H9 (cell line): ENCODE measurements at regions not wholly inside any gene's neighbourhood (a gene's known extent, or its start where the extent isn't known, plus 50 kb on each side); places are given as distances from the start of the nearest gene placed in this dataset.

Experiments used
- DNase-seq: peaks from one replicate; pipeline ENCODE4 v3.0.0-alpha.2; 2017
- H2AFZ ChIP-seq: one replicate; pipeline ENCODE4 v1.6.1; 2013; ENCODE audit warnings: mild to moderate bottlenecking, low read length, control low read depth, moderate library complexity
- H2AK5ac ChIP-seq: 2 replicates; pipeline ENCODE4 v1.6.1; 2013; ENCODE audit warnings: low read length, control low read depth, mixed read lengths; ENCODE audit not compliant: insufficient read length
- H2BK120ac ChIP-seq: one replicate; pipeline ENCODE4 v1.6.1; 2013; ENCODE audit warnings: low read depth, mild to moderate bottlenecking, low read length, control low read depth, inconsistent platforms; ENCODE audit not compliant: poor library complexity, severe bottlenecking
- H2BK12ac ChIP-seq: 2 replicates; pipeline ENCODE4 v1.6.1; 2013; ENCODE audit warnings: low read length, control low read depth, mixed read lengths, low read depth; ENCODE audit not compliant: insufficient read length
- H2BK15ac ChIP-seq: 2 replicates; pipeline ENCODE4 v1.6.1; 2013; ENCODE audit warnings: low read depth, low read length, control low read depth
- H2BK20ac ChIP-seq: one replicate; pipeline ENCODE4 v1.6.1; 2013; ENCODE audit warnings: low read depth, mild to moderate bottlenecking, low read length, control low read depth, inconsistent platforms; ENCODE audit not compliant: poor library complexity, severe bottlenecking
- H2BK5ac ChIP-seq: 2 replicates; pipeline ENCODE4 v1.6.1; 2013; ENCODE audit warnings: low read length, control low read depth, mixed read lengths; ENCODE audit not compliant: insufficient read length
- H3K14ac ChIP-seq: 2 replicates; pipeline ENCODE4 v1.6.1; 2013; ENCODE audit warnings: low read length, control low read depth; ENCODE audit not compliant: insufficient read depth
- H3K18ac ChIP-seq: 2 replicates; pipeline ENCODE4 v1.6.1; 2013; ENCODE audit warnings: low read depth, mild to moderate bottlenecking, mixed read lengths, low read length, control low read depth; ENCODE audit not compliant: insufficient read length
- H3K23ac ChIP-seq: 2 replicates; pipeline ENCODE4 v1.6.1; 2013; ENCODE audit warnings: low read length, control low read depth, mixed read lengths, low read depth; ENCODE audit not compliant: insufficient read length
- H3K23me2 ChIP-seq: 2 replicates; pipeline ENCODE4 v1.6.1; 2013; ENCODE audit warnings: low read depth, mild to moderate bottlenecking, mixed read lengths, low read length, control low read depth; ENCODE audit not compliant: insufficient read length, poor library complexity, severe bottlenecking
- H3K27ac ChIP-seq: 2 replicates; pipeline ENCODE4 v1.5.1; 2013; ENCODE audit warnings: low read length, control low read depth, mixed read lengths, low read depth; ENCODE audit not compliant: insufficient read length
- H3K27me3 ChIP-seq: 2 replicates; pipeline ENCODE4 v1.6.1; 2013; ENCODE audit warnings: low read length, control low read depth, inconsistent platforms; ENCODE audit not compliant: insufficient read depth
- H3K4ac ChIP-seq: 2 replicates; pipeline ENCODE4 v1.6.1; 2013; ENCODE audit warnings: low read depth, mild to moderate bottlenecking, control low read depth, inconsistent platforms, low read length, moderate library complexity
- H3K4me1 ChIP-seq: 2 replicates; pipeline ENCODE4 v1.6.1; 2013; ENCODE audit warnings: low read length, control low read depth, inconsistent platforms; ENCODE audit not compliant: insufficient read depth
- H3K4me2 ChIP-seq: 2 replicates; pipeline ENCODE4 v1.6.1; 2013; ENCODE audit warnings: low read length, control low read depth, mixed read lengths; ENCODE audit not compliant: insufficient read length, insufficient read depth
- H3K56ac ChIP-seq: 2 replicates; pipeline ENCODE4 v1.6.1; 2013; ENCODE audit warnings: low read depth, mild to moderate bottlenecking, mixed read lengths, low read length, control low read depth; ENCODE audit not compliant: insufficient read length
- H3K79me1 ChIP-seq: 2 replicates; pipeline ENCODE4 v1.6.1; 2013; ENCODE audit warnings: low read depth, mild to moderate bottlenecking, moderate library complexity, low read length, control low read depth, inconsistent platforms; ENCODE audit not compliant: insufficient read depth, poor library complexity, severe bottlenecking
- H3K79me2 ChIP-seq: 2 replicates; pipeline ENCODE4 v1.6.1; 2013; ENCODE audit warnings: low read length, control low read depth, inconsistent platforms; ENCODE audit not compliant: insufficient read depth
- H3K9ac ChIP-seq: 2 replicates; pipeline ENCODE4 v1.6.1; 2013; ENCODE audit warnings: low read length, control low read depth, mixed read lengths; ENCODE audit not compliant: insufficient read length; ENCODE audit errors: extremely low read depth
- H3K9me3 ChIP-seq: one replicate; pipeline ENCODE4 v1.6.1; 2013; ENCODE audit warnings: low read depth, low read length, inconsistent platforms; ENCODE audit not compliant: control insufficient read depth
- H3T11ph ChIP-seq: one replicate; pipeline ENCODE4 v1.6.1; 2013; ENCODE audit warnings: mild to moderate bottlenecking, low read length, control low read depth, inconsistent platforms
- H4K20me1 ChIP-seq: one replicate; pipeline ENCODE4 v1.6.1; 2013; ENCODE audit not compliant: control insufficient read depth, insufficient read length, insufficient read depth
- H4K5ac ChIP-seq: 2 replicates; pipeline ENCODE4 v1.6.1; 2013; ENCODE audit warnings: low read depth, mild to moderate bottlenecking, mixed read lengths, low read length, control low read depth; ENCODE audit not compliant: insufficient read length
- H4K8ac ChIP-seq: replicated peaks from 2 replicates; pipeline ENCODE4 v1.6.1; 2013; ENCODE audit warnings: low read length, control low read depth, mixed read lengths, low read depth; ENCODE audit not compliant: insufficient read length
- H4K91ac ChIP-seq: 2 replicates; pipeline ENCODE4 v1.6.1; 2013; ENCODE audit warnings: low read depth, mild to moderate bottlenecking, moderate library complexity, mixed read lengths, low read length, control low read depth; ENCODE audit not compliant: insufficient read length
- H3K27ac Mint-ChIP-seq, 3 experiments: 2 replicates in 2 of 3; 3 replicates in 1 of 3; pipeline ENCODE4 v1.8.0; 2020 to 2021; ENCODE audit warnings: mixed read lengths in 3 of 3, mild to moderate bottlenecking in 1 of 3, moderate library complexity in 1 of 3
- H3K27me3 Mint-ChIP-seq: 2 replicates; pipeline ENCODE4 v1.8.0; 2021; ENCODE audit warnings: low read depth, mild to moderate bottlenecking, moderate library complexity, mixed read lengths
- H3K36me3 Mint-ChIP-seq, 3 experiments: 2 replicates in 2 of 3; 3 replicates in 1 of 3; pipeline ENCODE4 v1.8.0; 2020 to 2021; ENCODE audit warnings: low read depth in 3 of 3, mixed read lengths in 3 of 3; ENCODE audit not compliant: insufficient read depth in 1 of 3
- H3K4me1 Mint-ChIP-seq, 2 experiments: 2 replicates each; pipeline ENCODE4 v1.8.0; 2020; ENCODE audit warnings: mixed read lengths in 2 of 2
- H3K4me3 Mint-ChIP-seq, 2 experiments: 2 replicates in 1 of 2; 3 replicates in 1 of 2; pipeline ENCODE4 v1.8.0; 2020 to 2021; ENCODE audit warnings: mild to moderate bottlenecking in 2 of 2, mixed read lengths in 2 of 2, moderate library complexity in 1 of 2
- H3K9me3 Mint-ChIP-seq, 2 experiments: 2 replicates in 1 of 2; 3 replicates in 1 of 2; pipeline ENCODE4 v1.8.0; 2020; ENCODE audit warnings: mild to moderate bottlenecking in 2 of 2, mixed read lengths in 2 of 2, moderate library complexity in 1 of 2
- WGBS: extraction: QIAGEN DNeasy Blood & Tissue Kit; methylation state at CpG from one replicate; pipeline ENCODE4 v1.1.7; 2013; ENCODE audit warnings: missing lambda C conversion rate, low lambda C conversion rate, mixed read lengths; ENCODE audit not compliant: insufficient read length; ENCODE audit errors: extremely low coverage; 5-methylcytosine and 5-hydroxymethylcytosine counted together
- TF ChIP-seq, protein P1 (sequence below): fragments of 200-600 bp; sonication (generic); conservative IDR thresholded peaks from 3 replicates; pipeline ENCODE4 v1.8.0; 2021; ENCODE audit warnings: antibody characterized with exemption, mild to moderate bottlenecking

DNA sequence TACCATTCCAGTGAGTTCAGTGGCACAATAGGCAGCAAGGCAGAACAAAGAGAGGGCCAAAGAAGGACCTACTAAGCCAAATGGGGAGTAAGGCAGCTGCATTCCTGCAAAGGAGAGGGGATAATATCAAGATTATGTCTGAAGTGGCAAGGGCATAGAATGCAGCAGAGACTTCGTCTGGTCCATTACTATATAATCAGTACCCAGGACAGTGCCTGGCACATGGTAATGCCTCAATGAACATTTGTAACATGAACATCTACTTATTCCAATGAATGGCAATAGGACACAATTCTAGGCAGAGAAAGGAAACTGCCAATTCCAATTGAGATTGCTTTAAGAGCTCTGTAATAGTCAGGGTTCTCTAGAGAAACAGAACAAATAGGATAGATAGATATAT is 82.1 kb upstream of the STAC start:
- H4K8ac ChIP-seq: no peak overlapping the region
- no peaks in the 10 kb centered on the region; the same call in 1 of the 2 replicates for H3K4me1 ChIP-seq
- H3K9me3 Mint-ChIP-seq: no peaks in the 10 kb centered on the region
- no CpG with 5 or more reads among the region's 1 CpG for WGBS
- H3K27ac Mint-ChIP-seq: no peak overlapping the region; a peak in 1 of 7 replicates
- no peaks in the 10 kb centered on the region for H3K27me3 ChIP-seq
- no peaks in the 10 kb centered on the region for H3K79me1 ChIP-seq
- no peaks in the 10 kb centered on the region for H3K79me2 ChIP-seq
- no peak overlapping the region for H3T11ph ChIP-seq
- H3K23me2 ChIP-seq: no peaks in the 10 kb centered on the region
- DNase-seq: no peak
- H2AFZ ChIP-seq: no peak overlapping the region
- no peak overlapping the region for H2AK5ac ChIP-seq
- H4K5ac ChIP-seq: no peak overlapping the region
- no peak overlapping the region for H3K4me3 Mint-ChIP-seq
- H2BK12ac ChIP-seq: no peak overlapping the region
- TF ChIP-seq, protein P1, sequence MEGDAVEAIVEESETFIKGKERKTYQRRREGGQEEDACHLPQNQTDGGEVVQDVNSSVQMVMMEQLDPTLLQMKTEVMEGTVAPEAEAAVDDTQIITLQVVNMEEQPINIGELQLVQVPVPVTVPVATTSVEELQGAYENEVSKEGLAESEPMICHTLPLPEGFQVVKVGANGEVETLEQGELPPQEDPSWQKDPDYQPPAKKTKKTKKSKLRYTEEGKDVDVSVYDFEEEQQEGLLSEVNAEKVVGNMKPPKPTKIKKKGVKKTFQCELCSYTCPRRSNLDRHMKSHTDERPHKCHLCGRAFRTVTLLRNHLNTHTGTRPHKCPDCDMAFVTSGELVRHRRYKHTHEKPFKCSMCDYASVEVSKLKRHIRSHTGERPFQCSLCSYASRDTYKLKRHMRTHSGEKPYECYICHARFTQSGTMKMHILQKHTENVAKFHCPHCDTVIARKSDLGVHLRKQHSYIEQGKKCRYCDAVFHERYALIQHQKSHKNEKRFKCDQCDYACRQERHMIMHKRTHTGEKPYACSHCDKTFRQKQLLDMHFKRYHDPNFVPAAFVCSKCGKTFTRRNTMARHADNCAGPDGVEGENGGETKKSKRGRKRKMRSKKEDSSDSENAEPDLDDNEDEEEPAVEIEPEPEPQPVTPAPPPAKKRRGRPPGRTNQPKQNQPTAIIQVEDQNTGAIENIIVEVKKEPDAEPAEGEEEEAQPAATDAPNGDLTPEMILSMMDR: no peak
- H2BK5ac ChIP-seq: no peak overlapping the region
- H3K36me3 Mint-ChIP-seq: no peaks in the 10 kb centered on the region
- no peak overlapping the region for H3K4me2 ChIP-seq
- no peak overlapping the region for H3K9ac ChIP-seq
- H2BK15ac ChIP-seq: no peak overlapping the region
- H2BK20ac ChIP-seq: no peak overlapping the region
- no peak overlapping the region for H3K23ac ChIP-seq
- H3K14ac ChIP-seq: no peak overlapping the region
- no peaks in the 10 kb centered on the region for H3K9me3 ChIP-seq
- no peak overlapping the region for H3K27ac ChIP-seq
- peaks cover 0 to 5% of the 10 kb centered on the region in 2 experiments; a peak in 1 of 4 replicates for H3K4me1 Mint-ChIP-seq
- H2BK120ac ChIP-seq: no peak overlapping the region
- no peaks in the 10 kb centered on the region for H4K20me1 ChIP-seq
- H3K18ac ChIP-seq: no peak overlapping the region
- H3K56ac ChIP-seq: no peak overlapping the region
- no peak overlapping the region for H3K4ac ChIP-seq
- no peak overlapping the region for H4K91ac ChIP-seq
- no peaks in the 10 kb centered on the region for H3K27me3 Mint-ChIP-seq
